GM23248 (cell line): ENCODE measurements at regions not wholly inside any gene's neighbourhood (a gene's known extent, or its start where the extent isn't known, plus 50 kb on each side); places are given as distances from the start of the nearest gene placed in this dataset.

Experiments
- EZH2 ChIP-seq: fragments of 200-600 bp; sonication (generic); IDR thresholded peaks from 2 replicates; pipeline ENCODE4 v1.6.1; 2018; ENCODE audit warnings: antibody characterized with exemption, mild to moderate bottlenecking; ENCODE audit not compliant: insufficient read depth, poor library complexity, severe bottlenecking
- EZH2phosphoT487 ChIP-seq: fragments of 200-600 bp; sonication (generic); IDR thresholded peaks from 2 replicates; pipeline ENCODE4 v1.6.1; 2018; ENCODE audit warnings: antibody characterized with exemption, moderate library complexity, mild to moderate bottlenecking, low read depth; ENCODE audit not compliant: insufficient read depth

DNA sequence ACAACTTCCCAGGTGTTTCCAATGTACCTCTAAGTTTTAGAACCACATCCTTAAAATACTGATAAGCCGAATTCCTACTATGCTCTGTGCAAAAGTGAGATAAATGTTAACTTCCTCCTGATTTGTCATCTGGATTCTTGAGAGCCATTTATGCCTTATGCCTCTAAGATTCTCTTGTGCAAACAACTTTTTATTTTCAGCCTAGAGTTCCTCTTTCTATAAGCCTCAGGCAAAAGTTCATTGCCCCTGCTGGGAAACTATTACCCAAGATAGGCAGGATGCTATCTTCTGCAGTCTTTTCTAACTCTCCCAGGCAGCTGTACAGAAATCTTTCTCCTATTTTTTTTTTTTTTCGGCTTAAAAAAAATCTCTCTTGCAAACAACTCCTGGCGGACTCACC, 216.1 kb downstream of the KCNJ3 start:
- TF ChIP-seq EZH2phosphoT487 = no peak
- no peak for TF ChIP-seq EZH2
